BE2C (cell line): ENCODE measurements at regions not wholly inside any gene's neighbourhood (a gene's known extent, or its start where the extent isn't known, plus 50 kb on each side); places are given as distances from the start of the nearest gene placed in this dataset.
"Not testable (repeated sequence)": the region's sequence is repeated elsewhere in the genome, so short reads cannot be mapped to it uniquely, and the experiment has no call there.

Experiments used
- DNase-seq: peaks from one replicate; pipeline ENCODE4 v3.0.0-alpha.2; 2020
- H3K27me3 ChIP-seq: fragments of 250-450 bp; sonication (Bioruptor Pico); 2 replicates; pipeline ENCODE4 v1.5.1; 2020; ENCODE audit warnings: mild to moderate bottlenecking
- H3K36me3 ChIP-seq: fragments of 250-450 bp; sonication (Bioruptor Pico); 2 replicates; pipeline ENCODE4 v1.5.1; 2020; ENCODE audit warnings: mild to moderate bottlenecking
- H3K4me1 ChIP-seq: fragments of 250-450 bp; sonication (Bioruptor Pico); 2 replicates; pipeline ENCODE4 v1.5.1; 2020
- H3K4me3 ChIP-seq: 2 replicates; pipeline ENCODE4 v1.5.1; 2011; ENCODE audit warnings: low read depth, low read length
- H3K9me3 ChIP-seq: fragments of 250-450 bp; sonication (Bioruptor Pico); 2 replicates; pipeline ENCODE4 v1.5.1; 2020
- CTCF ChIP-seq: IDR thresholded peaks from 2 replicates; pipeline ENCODE4 v1.5.1; 2012; ENCODE audit warnings: mild to moderate bottlenecking, low read depth, low read length

GRCh38 chr5:68682400-68683160, 411.2 kb upstream of the SLC30A5 start:
- Histone ChIP-seq H3K27me3 (no peaks in the 10 kb centered on the region), H3K9me3 (no peaks in the 10 kb centered on the region), H3K4me3 (no peak overlapping the region), H3K4me1 (peaks cover 37% of the 10 kb centered on the region), H3K36me3 (no peaks in the 10 kb centered on the region)
- no peak for DNase-seq
- no peak for TF ChIP-seq CTCF

- no peak for DNase-seq
- TF ChIP-seq CTCF: no peak
- H3K27me3 ChIP-seq: no peaks in the 10 kb centered on the region
- H3K4me3 ChIP-seq: no peak overlapping the region
- H3K4me1 ChIP-seq: peaks cover 39% of the 10 kb centered on the region
- no peaks in the 10 kb centered on the region for H3K36me3 ChIP-seq
- no peaks in the 10 kb centered on the region for H3K9me3 ChIP-seq
Measured at GRCh38 chr5:68683632-68684036, 410.2 kb upstream of the SLC30A5 start.

GRCh38 chr5:68685863-68686262, 408.0 kb upstream of the SLC30A5 start:
- Histone ChIP-seq H3K9me3 (no peaks in the 10 kb centered on the region; the same call in 1 of the 2 replicates), H3K4me1 (peaks cover 23% of the 10 kb centered on the region), H3K4me3 (no peak overlapping the region), H3K27me3 (no peaks in the 10 kb centered on the region), H3K36me3 (no peaks in the 10 kb centered on the region)
- TF ChIP-seq CTCF: no peak
- no peak for DNase-seq

GRCh38 chr5:68688547-68688946, 405.3 kb upstream of the SLC30A5 start:
- H3K9me3 ChIP-seq: no peaks in the 10 kb centered on the region; the same call in 1 of the 2 replicates
- no peaks in the 10 kb centered on the region for H3K27me3 ChIP-seq
- peaks cover 4% of the 10 kb centered on the region for H3K4me1 ChIP-seq
- no peak for TF ChIP-seq CTCF
- no peaks in the 10 kb centered on the region for H3K36me3 ChIP-seq
- no peak overlapping the region for H3K4me3 ChIP-seq
- no peak for DNase-seq

GRCh38 chr5:68689010-68689409, 404.8 kb upstream of the SLC30A5 start:
- peaks cover 3% of the 10 kb centered on the region; the same call in 1 of the 2 replicates for H3K4me1 ChIP-seq
- H3K4me3 ChIP-seq: no peak overlapping the region
- H3K27me3 ChIP-seq: no peaks in the 10 kb centered on the region
- no peaks in the 10 kb centered on the region for H3K36me3 ChIP-seq
- DNase-seq: no peak
- TF ChIP-seq CTCF: no peak
- no peaks in the 10 kb centered on the region; the same call in 1 of the 2 replicates for H3K9me3 ChIP-seq

GRCh38 chr5:68691874-68692273, 401.9 kb upstream of the SLC30A5 start:
- not testable (repeated sequence) for H3K4me3 ChIP-seq, DNase-seq, H3K36me3 ChIP-seq, H3K9me3 ChIP-seq, H3K27me3 ChIP-seq, H3K4me1 ChIP-seq
